GM23338 (cell line): ENCODE measurements at regions not wholly inside any gene's neighbourhood (a gene's known extent, or its start where the extent isn't known, plus 50 kb on each side); places are given as distances from the start of the nearest gene placed in this dataset.

ENCODE experiments used
- ATAC-seq: fragments of 200-7000 bp; cut with Tn5 transposase; 3 replicates; pipeline ENCODE4 v1.9.1; 2020
- DNase-seq: peaks from one replicate; pipeline ENCODE4 v3.0.0-alpha.2; 2015; ENCODE audit warnings: low spot score
- H2AFZ ChIP-seq: fragments of 200-600 bp; sonication (generic); 2 replicates; pipeline ENCODE4 v1.8.0; 2016; ENCODE audit warnings: antibody characterized with exemption, mild to moderate bottlenecking, moderate library complexity
- H3F3A ChIP-seq: fragments of 200-600 bp; sonication (generic); replicated peaks from 2 replicates; pipeline ENCODE4 v1.8.0; 2017; ENCODE audit warnings: antibody characterized with exemption, mixed run types, low read depth
- H3K27ac ChIP-seq: fragments of 200-600 bp; sonication (generic); 2 replicates; pipeline ENCODE4 v1.6.1; 2016; ENCODE audit warnings: low read depth
- H3K27me3 ChIP-seq: fragments of 200-600 bp; sonication (generic); 2 replicates; pipeline ENCODE4 v1.8.0; 2016; ENCODE audit warnings: mild to moderate bottlenecking, mixed run types, moderate library complexity; ENCODE audit not compliant: insufficient read depth
- H3K36me3 ChIP-seq: fragments of 200-600 bp; sonication (generic); 2 replicates; pipeline ENCODE4 v1.8.0; 2016; ENCODE audit warnings: mild to moderate bottlenecking; ENCODE audit not compliant: insufficient read depth
- H3K4me1 ChIP-seq: fragments of 200-600 bp; sonication (generic); 2 replicates; pipeline ENCODE4 v1.8.0; 2016; ENCODE audit warnings: mild to moderate bottlenecking, moderate library complexity; ENCODE audit not compliant: insufficient read depth
- H3K4me2 ChIP-seq: fragments of 200-600 bp; sonication (generic); 2 replicates; pipeline ENCODE4 v1.7.1; 2017; ENCODE audit warnings: mixed run types
- H3K4me3 ChIP-seq: fragments of 200-600 bp; sonication (generic); 2 replicates; pipeline ENCODE4 v1.6.1; 2016; ENCODE audit warnings: mixed run types
- H3K79me2 ChIP-seq: fragments of 200-600 bp; sonication (generic); replicated peaks from 2 replicates; pipeline ENCODE4 v1.8.0; 2017; ENCODE audit warnings: mild to moderate bottlenecking; ENCODE audit not compliant: insufficient read depth
- H3K9me2 ChIP-seq: fragments of 200-600 bp; sonication (generic); 2 replicates; pipeline ENCODE4 v1.8.0; 2017; ENCODE audit not compliant: insufficient read depth
- H4K20me1 ChIP-seq: fragments of 200-600 bp; sonication (generic); replicated peaks from 2 replicates; pipeline ENCODE4 v1.8.0; 2017; ENCODE audit warnings: mild to moderate bottlenecking; ENCODE audit not compliant: insufficient read depth
- H3K27ac Mint-ChIP-seq: 2 replicates; pipeline ENCODE4 v1.8.0; 2020; ENCODE audit warnings: inconsistent platforms, mild to moderate bottlenecking, moderate library complexity, mixed read lengths
- H3K27me3 Mint-ChIP-seq: 3 replicates; pipeline ENCODE4 v1.8.0; 2022; ENCODE audit warnings: low read depth, mild to moderate bottlenecking, moderate library complexity, mixed read lengths, inconsistent platforms; ENCODE audit not compliant: insufficient read depth, poor library complexity
- H3K36me3 Mint-ChIP-seq: 3 replicates; pipeline ENCODE4 v1.8.0; 2021; ENCODE audit warnings: low read depth, mild to moderate bottlenecking, inconsistent platforms, moderate library complexity, mixed read lengths
- H3K4me1 Mint-ChIP-seq: 3 replicates; pipeline ENCODE4 v1.8.0; 2020; ENCODE audit warnings: mild to moderate bottlenecking, inconsistent platforms, mixed read lengths
- H3K4me3 Mint-ChIP-seq: 3 replicates; pipeline ENCODE4 v1.8.0; 2021; ENCODE audit warnings: moderate library complexity, mild to moderate bottlenecking, inconsistent platforms, mixed read lengths
- H3K9me3 Mint-ChIP-seq: 3 replicates; pipeline ENCODE4 v1.8.0; 2020; ENCODE audit warnings: moderate library complexity, mild to moderate bottlenecking, inconsistent platforms, mixed read lengths
- EZH2phosphoT487 ChIP-seq: fragments of 200-600 bp; sonication (generic); IDR thresholded peaks from one replicate; pipeline ENCODE4 v1.8.1; 2018; ENCODE audit warnings: antibody characterized with exemption; ENCODE audit not compliant: unreplicated experiment
- NANOG ChIP-seq: IDR thresholded peaks from 2 replicates; pipeline ENCODE4 v1.6.1; 2016; ENCODE audit warnings: antibody characterized with exemption, borderline replicate concordance
- POLR2AphosphoS5 ChIP-seq: IDR thresholded peaks from 2 replicates; pipeline ENCODE4 v1.6.1; 2016; ENCODE audit warnings: antibody characterized with exemption, low read depth
- ZNF114 ChIP-seq: fragments of 250-450 bp; sonication (Bioruptor Pico); IDR thresholded peaks from 2 replicates; pipeline ENCODE4 v1.5.0; 2020; ENCODE audit warnings: mild to moderate bottlenecking, moderate library complexity
- ZNF462 ChIP-seq: fragments of 250-450 bp; sonication (Bioruptor Pico); IDR thresholded peaks from 2 replicates; pipeline ENCODE4 v1.5.0; 2020; ENCODE audit warnings: mild to moderate bottlenecking, moderate library complexity

- TF ChIP-seq ZNF462 (CRISPR knock-in tag) (no peak), ZNF114 (CRISPR knock-in tag) (no peak), POLR2AphosphoS5 (no peak), EZH2phosphoT487 (no peak)
These were observed 86.9 kb upstream of the MAP1B start (continued) for GRCh38 chr5:72020161-72020983.

DNA sequence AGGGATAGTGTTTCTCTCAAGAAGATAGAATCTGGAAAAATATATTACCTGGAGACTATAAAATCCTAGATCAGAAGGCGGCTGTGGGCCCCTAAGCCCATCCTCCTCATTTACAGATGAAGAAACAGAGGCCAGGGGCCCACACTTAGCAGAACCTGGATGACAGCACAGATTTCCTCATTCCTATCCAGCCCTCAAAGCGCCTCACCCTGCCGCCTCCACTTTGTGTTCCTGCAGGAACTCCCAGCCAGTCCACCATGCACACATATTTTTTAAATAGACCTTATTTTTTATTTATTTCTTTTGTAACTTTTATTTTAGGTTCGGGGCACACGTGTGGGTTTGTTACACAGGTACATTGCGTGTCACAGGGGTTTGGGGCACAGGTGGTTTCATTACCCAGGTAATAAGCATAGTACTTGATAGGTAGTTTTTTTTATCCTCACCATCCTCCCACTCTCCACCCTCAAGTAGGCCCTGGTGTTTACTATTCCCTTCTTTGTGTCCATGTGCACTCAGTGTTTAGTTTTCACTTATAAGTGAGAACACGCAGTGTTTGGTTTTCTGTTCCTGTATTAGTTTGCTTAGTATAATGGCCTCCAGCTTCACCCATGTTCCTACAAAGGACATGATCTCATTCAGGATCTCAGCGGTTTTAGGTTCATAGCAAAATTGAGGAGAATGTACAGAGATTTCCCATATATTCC lies 85.5 kb upstream of the MAP1B start:
- H3K27me3 ChIP-seq: no peaks in the 10 kb centered on the region
- Mint-ChIP-seq H3K36me3 (no peaks in the 10 kb centered on the region), H3K4me1 (peaks cover 9% of the 10 kb centered on the region), H3K4me3 (no peak overlapping the region), H3K27me3 (no peaks in the 10 kb centered on the region), H3K9me3 (no peaks in the 10 kb centered on the region; the same call in 2 of the 3 replicates), H3K27ac (no peak overlapping the region)
- ATAC-seq (no peak), DNase-seq (no peak)
- H3F3A ChIP-seq: no peaks in the 10 kb centered on the region
- no peak overlapping the region for H3K4me3 ChIP-seq
- no peaks in the 10 kb centered on the region for H3K9me2 ChIP-seq
- no peaks in the 10 kb centered on the region for H4K20me1 ChIP-seq
- H3K4me2 ChIP-seq: no peak overlapping the region
- H3K4me1 ChIP-seq: no peaks in the 10 kb centered on the region
- H3K36me3 ChIP-seq: no peaks in the 10 kb centered on the region
- H3K27ac ChIP-seq: no peak overlapping the region
- no peak overlapping the region for H2AFZ ChIP-seq
- no peaks in the 10 kb centered on the region for H3K79me2 ChIP-seq
- TF ChIP-seq NANOG (no peak), ZNF462 (CRISPR knock-in tag) (no peak), ZNF114 (CRISPR knock-in tag) (no peak)
